ENCODE measurements at regions not wholly inside any gene's neighbourhood (a gene's known extent, or its start where the extent isn't known, plus 50 kb on each side); places are given as distances from the start of the nearest gene placed in this dataset.

GRCh38 chr1:99469550-99469971, 176.4 kb upstream of the PALMD start:
- H2AFZ ChIP-seq (ENCODE audit: low read length) = no peak overlapping the region
- no peak for FAIRE-seq
- POLR2A ChIA-PET = no interaction called here

More at GRCh38 chr1:99469550-99469971, 176.4 kb upstream of the PALMD start:
- in situ Hi-C loops (cut with HindIII; ENCODE audit: extremely low pct_ligation_motif_present, low pct_unique_long_range_greater_than_20kb) = no loop called here
- no peak overlapping the region for H3K9ac ChIP-seq (ENCODE audit: insufficient read depth, low read depth, low read length)
- no peak overlapping the region for H3K27ac ChIP-seq (ENCODE audit: extremely low read length, insufficient read depth, low read length)
- H3K36me3 ChIP-seq (replicated peaks in 1 of 2; ENCODE audit: control insufficient read depth in 1 of 2, insufficient read depth in 2 of 2, low read length in 2 of 2) = no peaks in the 10 kb centered on the region
- H4K20me1 ChIP-seq (ENCODE audit: insufficient read depth, low read length) = no peaks in the 10 kb centered on the region
- no peaks in the 10 kb centered on the region for H3K27me3 ChIP-seq (ENCODE audit: control insufficient read depth in 1 of 2, insufficient read depth in 2 of 2, low read length in 2 of 2)
- intact Hi-C loops (cut with micrococcal nuclease; ENCODE audit: unreplicated experiment) = no loop called here
- H3K79me2 ChIP-seq (ENCODE audit: insufficient read depth, low read length) = no peaks in the 10 kb centered on the region
- no TSS peak for BruUV-seq (replicated peaks)
- ATAC-seq = no peak
- 33% methylated on average over 2 of the region's 2 CpGs for WGBS (ENCODE audit: low lambda C conversion rate)
- H3K4me1 ChIP-seq (ENCODE audit: insufficient read depth, low read length) = no peaks in the 10 kb centered on the region
- no peak for TF ChIP-seq MLX (CRISPR knock-in tag; IDR thresholded peaks at IDR 0.05)
- TF ChIP-seq ZNF138 (CRISPR knock-in tag; IDR thresholded peaks at IDR 0.05; ENCODE audit: low read depth) = no peak
- no peak for TF ChIP-seq ZNF326 (CRISPR knock-in tag; IDR thresholded peaks at IDR 0.05; ENCODE audit: borderline replicate concordance)
- no peak for TF ChIP-seq HOXA9 (CRISPR knock-in tag; IDR thresholded peaks at IDR 0.05; ENCODE audit: borderline replicate concordance)
- TF ChIP-seq NR1H2 (CRISPR knock-in tag; IDR thresholded peaks at IDR 0.05; ENCODE audit: borderline replicate concordance, low read depth) = no peak
- no peak for TF ChIP-seq ZNF672 (CRISPR knock-in tag; IDR thresholded peaks at IDR 0.05)
- TF ChIP-seq ZBTB49 (CRISPR knock-in tag; IDR thresholded peaks at IDR 0.05; ENCODE audit: borderline replicate concordance) = no peak
- TF ChIP-seq CCDC6 (CRISPR knock-in tag; IDR thresholded peaks at IDR 0.05) = no peak
- no peak for TF ChIP-seq ZNF7 (CRISPR knock-in tag; IDR thresholded peaks at IDR 0.05)
- no peak for TF ChIP-seq ZNF263 (CRISPR knock-in tag; IDR thresholded peaks at IDR 0.05)
- TF ChIP-seq HOMEZ (CRISPR knock-in tag; IDR thresholded peaks at IDR 0.05; ENCODE audit: low read depth) = no peak
- TF ChIP-seq ZBTB43 (CRISPR knock-in tag; conservative IDR thresholded peaks at IDR 0.05) = no peak
- no peak for TF ChIP-seq MED1 (CRISPR knock-in tag; IDR thresholded peaks at IDR 0.05)
- no peak for TF ChIP-seq SNAPC5 (CRISPR knock-in tag; IDR thresholded peaks at IDR 0.05; ENCODE audit: borderline replicate concordance)
- H3K4me2 ChIP-seq (ENCODE audit: low read depth, low read length) = no peak overlapping the region
- CTCF ChIA-PET (ENCODE audit: low intra/inter-chr PET ratio, low total read pairs) = no interaction called here
- no peak overlapping the region for H3K4me3 ChIP-seq (replicated peaks in 1 of 3; ENCODE audit: insufficient read depth in 1 of 3, low read depth in 2 of 3, low read length in 3 of 3)
- no peaks in the 10 kb centered on the region for H3K9me3 ChIP-seq (ENCODE audit: low read length)
- DNase-seq (ENCODE audit: low spot score) = no peak
